IMR-90 (cell line): ENCODE measurements at regions not wholly inside any gene's neighbourhood (a gene's known extent, or its start where the extent isn't known, plus 50 kb on each side); places are given as distances from the start of the nearest gene placed in this dataset.

ENCODE experiments used
- ATAC-seq: fragments of 200-7000 bp; cut with Tn5 transposase; 2 replicates; pipeline ENCODE4 v1.9.1; 2020; ENCODE audit warnings: low read depth, mild to moderate bottlenecking, moderate library complexity
- BruUV-seq: library from RNA; stranded (reverse); fragments of 400-500 nt; replicated peaks from 2 replicates; lab custom pipeline; 2021; lab: Mats Ljungman, UMichigan
- CTCF ChIA-PET: fragments of 300-600 bp; formaldehyde crosslinking; extraction: SDS; loops from one replicate; lab custom pipeline; 2021; ENCODE audit warnings: antibody characterized with exemption; lab: Yijun Ruan, JAX
- POLR2A ChIA-PET: fragments of 300-600 bp; sonication (Branson Sonifier 250); formaldehyde crosslinking; loops from one replicate; lab custom pipeline; 2022; ENCODE audit warnings: antibody characterized with exemption; ENCODE audit not compliant: unreplicated experiment; lab: Charles Lee
- DNase-seq: peaks from one replicate; pipeline ENCODE4 v3.0.0; 2013
- H2AFZ ChIP-seq: replicated peaks from 2 replicates; pipeline ENCODE3; 2013; ENCODE audit warnings: low read length, mild to moderate bottlenecking; ENCODE audit not compliant: poor library complexity
- H2AK5ac ChIP-seq: 2 replicates; pipeline ENCODE4 v1.6.1; 2013; ENCODE audit warnings: low read depth, low read length, inconsistent platforms
- H2AK9ac ChIP-seq: replicated peaks from 2 replicates; pipeline ENCODE3; 2013; ENCODE audit warnings: mild to moderate bottlenecking, low read depth, low read length, moderate library complexity; ENCODE audit not compliant: poor library complexity
- H2BK120ac ChIP-seq: 2 replicates; pipeline ENCODE4 v1.6.1; 2013; ENCODE audit warnings: low read depth, low read length, inconsistent platforms
- H2BK15ac ChIP-seq: 3 replicates; pipeline ENCODE4 v1.6.1; 2013; ENCODE audit warnings: low read depth, low read length, inconsistent platforms
- H2BK20ac ChIP-seq: 2 replicates; pipeline ENCODE4 v1.6.1; 2013; ENCODE audit warnings: low read depth, mild to moderate bottlenecking, inconsistent platforms, low read length, moderate library complexity
- H2BK5ac ChIP-seq: 2 replicates; pipeline ENCODE4 v1.6.1; 2013; ENCODE audit warnings: mild to moderate bottlenecking, low read depth, low read length, inconsistent platforms; ENCODE audit not compliant: poor library complexity, severe bottlenecking
- H3K14ac ChIP-seq: replicated peaks from 2 replicates; pipeline ENCODE4 v1.6.1; 2013; ENCODE audit warnings: low read depth, low read length, inconsistent platforms
- H3K18ac ChIP-seq: 2 replicates; pipeline ENCODE4 v1.6.1; 2013; ENCODE audit warnings: low read depth, low read length, control low read depth
- H3K23ac ChIP-seq: 2 replicates; pipeline ENCODE4 v1.6.1; 2013; ENCODE audit warnings: low read depth, low read length, inconsistent platforms
- H3K27ac ChIP-seq: 2 replicates; pipeline ENCODE4 v1.5.1; 2013; ENCODE audit warnings: mild to moderate bottlenecking, control low read depth, low read length; ENCODE audit not compliant: insufficient read depth
- H3K27me3 ChIP-seq: 2 replicates; pipeline ENCODE4 v1.6.1; 2013; ENCODE audit warnings: low read length; ENCODE audit not compliant: control insufficient read depth, insufficient read depth
- H3K36me3 ChIP-seq: 2 replicates; pipeline ENCODE4 v1.6.1; 2013; ENCODE audit warnings: low read length, mixed read lengths; ENCODE audit not compliant: control insufficient read depth, insufficient read depth
- H3K4ac ChIP-seq: 2 replicates; pipeline ENCODE4 v1.6.1; 2013; ENCODE audit warnings: low read depth, low read length, inconsistent platforms
- H3K4me1 ChIP-seq: 2 replicates; pipeline ENCODE4 v1.6.1; 2013; ENCODE audit warnings: low read length, mixed read lengths; ENCODE audit not compliant: control insufficient read depth, insufficient read depth
- H3K4me2 ChIP-seq: 2 replicates; pipeline ENCODE4 v1.6.1; 2013; ENCODE audit warnings: low read depth, mild to moderate bottlenecking, control low read depth, low read length, moderate library complexity
- H3K4me3 ChIP-seq: 2 replicates; pipeline ENCODE4 v1.5.1; 2013; ENCODE audit warnings: low read depth, mild to moderate bottlenecking, control low read depth, low read length, moderate library complexity; ENCODE audit not compliant: insufficient read depth
- H3K56ac ChIP-seq: 2 replicates; pipeline ENCODE4 v1.6.1; 2013; ENCODE audit warnings: low read length, inconsistent platforms; ENCODE audit not compliant: insufficient read depth; ENCODE audit errors: extremely low read depth
- H3K79me1 ChIP-seq, 2 experiments: 2 replicates each; pipeline ENCODE4 v1.6.1; 2013; ENCODE audit warnings: low read length in 2 of 2, inconsistent platforms in 1 of 2, low read depth in 1 of 2
- H3K9ac ChIP-seq: 2 replicates; pipeline ENCODE4 v1.6.1; 2013; ENCODE audit warnings: low read depth, low read length, control low read depth
- H3K9me1 ChIP-seq: 2 replicates; pipeline ENCODE4 v1.6.1; 2013; ENCODE audit warnings: low read length, inconsistent platforms; ENCODE audit not compliant: insufficient read depth
- H3K9me3 ChIP-seq: 2 replicates; pipeline ENCODE4 v1.6.1; 2013; ENCODE audit warnings: low read length; ENCODE audit not compliant: control insufficient read depth, insufficient read depth
- H4K20me1 ChIP-seq: 2 replicates; pipeline ENCODE4 v1.6.1; 2013; ENCODE audit warnings: low read length, inconsistent platforms; ENCODE audit not compliant: insufficient read depth
- H4K5ac ChIP-seq: 2 replicates; pipeline ENCODE4 v1.6.1; 2013; ENCODE audit warnings: mild to moderate bottlenecking, low read depth, low read length, control low read depth
- H4K8ac ChIP-seq, 2 experiments: 2 replicates each; pipeline ENCODE4 v1.6.1; 2013; ENCODE audit warnings: low read depth in 2 of 2, low read length in 2 of 2, control low read depth in 1 of 2, inconsistent platforms in 1 of 2
- H4K91ac ChIP-seq: 2 replicates; pipeline ENCODE4 v1.6.1; 2013; ENCODE audit warnings: low read depth, low read length, inconsistent platforms; ENCODE audit not compliant: insufficient read depth
- BHLHE40 ChIP-seq: fragments of 150-350 bp; IDR thresholded peaks from 2 replicates; pipeline ENCODE4 v1.6.1; 2016; ENCODE audit warnings: mild to moderate bottlenecking, low read depth, low read length
- CEBPB ChIP-seq: IDR thresholded peaks from 2 replicates; pipeline ENCODE4 v1.6.1; 2012; ENCODE audit warnings: low read depth, low read length, improper control_type of control experiment
- FOS ChIP-seq: fragments of 150-350 bp; IDR thresholded peaks from 2 replicates; pipeline ENCODE4 v1.6.1; 2016; ENCODE audit warnings: low read depth, low read length
- MAFK ChIP-seq: IDR thresholded peaks from 2 replicates; pipeline ENCODE4 v1.6.1; 2012; ENCODE audit warnings: low read depth, low read length, improper control_type of control experiment
- MXI1 ChIP-seq: IDR thresholded peaks from 2 replicates; pipeline ENCODE4 v1.6.1; 2012; ENCODE audit warnings: low read depth, mild to moderate bottlenecking, low read length, moderate library complexity, borderline replicate concordance
- NFE2L2 ChIP-seq: fragments of 150-350 bp; IDR thresholded peaks from 2 replicates; pipeline ENCODE4 v1.6.1; 2016; ENCODE audit warnings: low read depth, mild to moderate bottlenecking, low read length
- POLR2A ChIP-seq: IDR thresholded peaks from 2 replicates; pipeline ENCODE4 v1.6.1; 2012; ENCODE audit warnings: mild to moderate bottlenecking, low read depth, low read length
- RAD21 ChIP-seq: IDR thresholded peaks from 2 replicates; pipeline ENCODE4 v1.6.1; 2012; ENCODE audit warnings: low read length, improper control_type of control experiment
- RCOR1 ChIP-seq: IDR thresholded peaks from 2 replicates; pipeline ENCODE4 v1.6.1; 2012; ENCODE audit warnings: mild to moderate bottlenecking, low read length, improper control_type of control experiment; ENCODE audit not compliant: insufficient replicate concordance
- RFX5 ChIP-seq: IDR thresholded peaks from 2 replicates; pipeline ENCODE4 v1.8.0; 2012; ENCODE audit warnings: low read depth, mild to moderate bottlenecking, low read length, moderate library complexity
- SMC3 ChIP-seq: fragments of 150-350 bp; IDR thresholded peaks from 2 replicates; pipeline ENCODE4 v1.6.1; 2016; ENCODE audit warnings: low read depth, mild to moderate bottlenecking, antibody characterized with exemption, low read length, moderate library complexity
- WGBS, 2 experiments: methylation state at CpG; one replicate each; pipeline versions ENCODE4 v1.1.5 to v1.1.7; 2013; ENCODE audit warnings: missing lambda C conversion rate in 2 of 2; ENCODE audit not compliant: insufficient read length in 1 of 2; ENCODE audit errors: extremely low coverage in 2 of 2; 5-methylcytosine and 5-hydroxymethylcytosine counted together
- dilution Hi-C: fragments of 300-500 bp; cut with HindIII; formaldehyde crosslinking; loops from one replicate; pipeline ENCODE4 v1.14.3; 2018; ENCODE audit warnings: low sequenced_read_pairs; ENCODE audit not compliant: unreplicated experiment
- in situ Hi-C: fragments of 300-500 bp; cut with MboI; formaldehyde crosslinking; loops from 3 replicates; pipeline ENCODE4 v1.14.3; 2019; ENCODE audit warnings: low sequenced_read_pairs, inconsistent platforms, mixed read lengths
- intact Hi-C: fragments of 100-400 bp; cut with micrococcal nuclease; formaldehyde crosslinking; loops from 2 replicates; pipeline ENCODE4 v1.10.0; 2022
- TF ChIP-seq, protein P1 (sequence below): fragments of 150-350 bp; IDR thresholded peaks from 2 replicates; pipeline ENCODE4 v1.6.1; 2017; ENCODE audit warnings: mild to moderate bottlenecking, antibody characterized with exemption, low read length, low read depth
- TF ChIP-seq, protein P2 (sequence below): conservative IDR thresholded peaks from 2 replicates; pipeline ENCODE4 v1.5.1; 2012; ENCODE audit warnings: mild to moderate bottlenecking, low read depth, low read length, improper control_type of control experiment
- TF ChIP-seq, protein P3 (sequence below): fragments of 150-350 bp; IDR thresholded peaks from 2 replicates; pipeline ENCODE4 v1.6.1; 2016; ENCODE audit warnings: low read depth, mild to moderate bottlenecking, low read length, moderate library complexity, borderline replicate concordance

DNA sequence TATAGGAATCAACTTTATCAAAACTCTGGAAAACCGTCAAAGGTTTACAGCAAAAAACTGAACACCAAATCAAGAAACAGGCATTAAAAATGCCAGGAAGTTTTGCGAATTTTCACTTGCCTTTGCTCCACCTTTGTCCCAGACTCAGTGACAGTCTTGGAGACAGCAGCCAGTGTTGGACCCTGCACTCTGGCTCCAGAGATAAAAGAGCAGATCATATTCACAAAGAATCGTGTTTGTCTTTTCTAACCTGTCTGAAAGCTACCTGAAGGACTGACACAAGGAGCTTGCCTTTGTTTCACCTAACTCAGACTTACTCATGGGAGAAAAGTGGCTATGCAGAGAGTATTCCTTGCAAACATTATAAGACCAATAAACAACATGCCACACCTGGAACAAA is 74.0 kb upstream of the TCF12 start:
- Histone ChIP-seq H3K9me3 (no peaks in the 10 kb centered on the region; the same call in 1 of the 2 replicates), H3K4me1 (no peaks in the 10 kb centered on the region), H3K4me2 (no peak overlapping the region), H3K56ac (no peak overlapping the region), H3K9me1 (peaks cover 3% of the 10 kb centered on the region; the same call in 1 of the 2 replicates), H4K5ac (no peak overlapping the region), H4K20me1 (no peaks in the 10 kb centered on the region), H3K14ac (no peak overlapping the region), H2BK20ac (no peak overlapping the region), H3K27ac (no peak overlapping the region), H2BK120ac (no peak overlapping the region), H2AK9ac (no peak overlapping the region), H2BK15ac (no peak overlapping the region), H3K4ac (no peak overlapping the region), H3K79me1 (no peaks in the 10 kb centered on the region), H3K9ac (no peak overlapping the region), H2BK5ac (no peak overlapping the region), H4K91ac (no peak overlapping the region), H3K18ac (no peak overlapping the region), H3K27me3 (no peaks in the 10 kb centered on the region), H3K4me3 (no peak overlapping the region), H3K36me3 (no peaks in the 10 kb centered on the region), H2AK5ac (no peak overlapping the region), H4K8ac (no peak overlapping the region), H3K23ac (no peak overlapping the region), H2AFZ (no peak overlapping the region)
- ATAC-seq = no peak
- intact Hi-C loops = no loop called here
- POLR2A ChIA-PET = no interaction called here
- dilution Hi-C loops = no loop called here
- CTCF ChIA-PET = no interaction called here
- no peak for DNase-seq
- TF ChIP-seq, protein P1, sequence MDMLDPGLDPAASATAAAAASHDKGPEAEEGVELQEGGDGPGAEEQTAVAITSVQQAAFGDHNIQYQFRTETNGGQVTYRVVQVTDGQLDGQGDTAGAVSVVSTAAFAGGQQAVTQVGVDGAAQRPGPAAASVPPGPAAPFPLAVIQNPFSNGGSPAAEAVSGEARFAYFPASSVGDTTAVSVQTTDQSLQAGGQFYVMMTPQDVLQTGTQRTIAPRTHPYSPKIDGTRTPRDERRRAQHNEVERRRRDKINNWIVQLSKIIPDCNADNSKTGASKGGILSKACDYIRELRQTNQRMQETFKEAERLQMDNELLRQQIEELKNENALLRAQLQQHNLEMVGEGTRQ = no peak
- TF ChIP-seq FOS (no peak), RCOR1 (no peak), MAFK (no peak), SMC3 (no peak), CEBPB (no peak), POLR2A (no peak), RFX5 (no peak), RAD21 (no peak), NFE2L2 (no peak), MXI1 (no peak), BHLHE40 (no peak)
- TF ChIP-seq, protein P2, sequence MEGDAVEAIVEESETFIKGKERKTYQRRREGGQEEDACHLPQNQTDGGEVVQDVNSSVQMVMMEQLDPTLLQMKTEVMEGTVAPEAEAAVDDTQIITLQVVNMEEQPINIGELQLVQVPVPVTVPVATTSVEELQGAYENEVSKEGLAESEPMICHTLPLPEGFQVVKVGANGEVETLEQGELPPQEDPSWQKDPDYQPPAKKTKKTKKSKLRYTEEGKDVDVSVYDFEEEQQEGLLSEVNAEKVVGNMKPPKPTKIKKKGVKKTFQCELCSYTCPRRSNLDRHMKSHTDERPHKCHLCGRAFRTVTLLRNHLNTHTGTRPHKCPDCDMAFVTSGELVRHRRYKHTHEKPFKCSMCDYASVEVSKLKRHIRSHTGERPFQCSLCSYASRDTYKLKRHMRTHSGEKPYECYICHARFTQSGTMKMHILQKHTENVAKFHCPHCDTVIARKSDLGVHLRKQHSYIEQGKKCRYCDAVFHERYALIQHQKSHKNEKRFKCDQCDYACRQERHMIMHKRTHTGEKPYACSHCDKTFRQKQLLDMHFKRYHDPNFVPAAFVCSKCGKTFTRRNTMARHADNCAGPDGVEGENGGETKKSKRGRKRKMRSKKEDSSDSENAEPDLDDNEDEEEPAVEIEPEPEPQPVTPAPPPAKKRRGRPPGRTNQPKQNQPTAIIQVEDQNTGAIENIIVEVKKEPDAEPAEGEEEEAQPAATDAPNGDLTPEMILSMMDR = no peak
- TF ChIP-seq, protein P3, sequence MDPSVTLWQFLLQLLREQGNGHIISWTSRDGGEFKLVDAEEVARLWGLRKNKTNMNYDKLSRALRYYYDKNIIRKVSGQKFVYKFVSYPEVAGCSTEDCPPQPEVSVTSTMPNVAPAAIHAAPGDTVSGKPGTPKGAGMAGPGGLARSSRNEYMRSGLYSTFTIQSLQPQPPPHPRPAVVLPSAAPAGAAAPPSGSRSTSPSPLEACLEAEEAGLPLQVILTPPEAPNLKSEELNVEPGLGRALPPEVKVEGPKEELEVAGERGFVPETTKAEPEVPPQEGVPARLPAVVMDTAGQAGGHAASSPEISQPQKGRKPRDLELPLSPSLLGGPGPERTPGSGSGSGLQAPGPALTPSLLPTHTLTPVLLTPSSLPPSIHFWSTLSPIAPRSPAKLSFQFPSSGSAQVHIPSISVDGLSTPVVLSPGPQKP = no peak
- BruUV-seq = no TSS peak
- in situ Hi-C loops = no loop called here
- WGBS, 2 experiments = 83% methylated on average over 1 of the region's 3 CpGs; no CpG with 5 or more reads in 1 of the 2 experiments
